Naive B cell (primary cell): ENCODE measurements at regions not wholly inside any gene's neighbourhood (a gene's known extent, or its start where the extent isn't known, plus 50 kb on each side); places are given as distances from the start of the nearest gene placed in this dataset.
"Not testable (repeated sequence)": the region's sequence is repeated elsewhere in the genome, so short reads cannot be mapped to it uniquely, and the experiment has no call there.

Source experiments
- ATAC-seq, 2 donors: fragments of 150-1000 bp; cut with Tn5 transposase; 2 replicates each; pipeline ENCODE4 v1.10.0; 2021; ENCODE audit warnings: low read depth in 2 of 2, mild to moderate bottlenecking in 2 of 2, moderate library complexity in 2 of 2
- DNase-seq: peaks from one replicate; pipeline ENCODE4 v3.0.0; 2022
- H3K27ac Mint-ChIP-seq, 6 donors: one replicate each; pipeline ENCODE4 v1.8.0; 2020 to 2022; ENCODE audit warnings: mild to moderate bottlenecking in 6 of 6, mixed read lengths in 6 of 6, moderate library complexity in 5 of 6, inconsistent platforms in 2 of 6
- H3K27me3 Mint-ChIP-seq, 3 donors: one replicate each; pipeline ENCODE4 v1.8.0; 2021 to 2022; ENCODE audit warnings: mixed read lengths in 3 of 3, mild to moderate bottlenecking in 1 of 3
- H3K36me3 Mint-ChIP-seq, 2 donors: one replicate each; pipeline ENCODE4 v1.8.0; 2020 to 2022; ENCODE audit warnings: mixed read lengths in 2 of 2, inconsistent platforms in 1 of 2, mild to moderate bottlenecking in 1 of 2
- H3K4me1 Mint-ChIP-seq, 3 donors: one replicate each; pipeline ENCODE4 v1.8.0; 2020 to 2022; ENCODE audit warnings: mixed read lengths in 3 of 3, inconsistent platforms in 1 of 3, mild to moderate bottlenecking in 1 of 3, moderate library complexity in 1 of 3
- H3K4me3 Mint-ChIP-seq, 8 donors: one replicate each; pipeline ENCODE4 v1.8.0; 2020 to 2022; ENCODE audit warnings: mild to moderate bottlenecking in 8 of 8, mixed read lengths in 8 of 8, moderate library complexity in 8 of 8, inconsistent platforms in 2 of 8
- H3K9me3 Mint-ChIP-seq, 7 donors: one replicate each; pipeline ENCODE4 v1.8.0; 2020 to 2022; ENCODE audit warnings: mixed read lengths in 7 of 7, mild to moderate bottlenecking in 5 of 7, inconsistent platforms in 2 of 7, moderate library complexity in 1 of 7

DNA sequence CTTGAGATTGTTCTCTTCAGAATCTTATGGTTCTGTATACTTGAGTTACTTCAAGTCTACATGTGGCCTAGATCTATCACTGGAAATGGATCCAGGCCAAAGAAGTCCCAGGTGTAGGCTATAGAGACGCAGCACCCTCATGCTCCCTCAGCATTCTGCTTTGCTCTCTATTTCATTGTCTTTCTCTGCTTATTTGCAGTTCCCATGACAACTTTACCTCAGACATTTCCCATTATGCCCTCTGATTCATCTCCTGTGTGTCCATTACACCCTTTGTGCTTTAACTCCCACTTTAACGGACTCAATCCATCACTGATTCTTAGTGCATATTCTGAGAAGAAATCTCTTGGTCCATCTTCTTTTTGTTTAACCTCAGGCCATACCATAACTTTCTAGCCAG lies 236.9 kb upstream of the NRIP1 start:
- Mint-ChIP-seq H3K36me3 (peaks cover 0 to 17% of the 10 kb centered on the region in 2 donors), H3K4me1 (peaks cover 4 to 16% (median 10%) of the 10 kb centered on the region in 3 donors), H3K9me3 (peaks cover 4 to 30% (median 13%) of the 10 kb centered on the region in 7 donors), H3K4me3 (no peak overlapping the region), H3K27me3 (no peaks in the 10 kb centered on the region), H3K27ac (no peak overlapping the region)
- DNase-seq (no peak), ATAC-seq (no peak)

- DNase-seq: no peak
- Mint-ChIP-seq H3K27ac (no peak overlapping the region), H3K36me3 (peaks cover 0 to 17% of the 10 kb centered on the region in 2 donors), H3K9me3 (peaks cover 0 to 17% (median 7%) of the 10 kb centered on the region in 7 donors), H3K27me3 (no peaks in the 10 kb centered on the region), H3K4me1 (no peaks in the 10 kb centered on the region), H3K4me3 (no peak overlapping the region)
- no peak for ATAC-seq
These were observed 241.5 kb upstream of the NRIP1 start for GRCh38 chr21:15306271-15306670.

- Mint-ChIP-seq H3K27me3 (no peaks in the 10 kb centered on the region), H3K27ac (no peak overlapping the region), H3K36me3 (no peaks in the 10 kb centered on the region), H3K4me1 (no peaks in the 10 kb centered on the region), H3K4me3 (no peak overlapping the region), H3K9me3 (no peaks in the 10 kb centered on the region)
- ATAC-seq (no peak), DNase-seq (no peak)
These were observed 243.5 kb upstream of the NRIP1 start for GRCh38 chr21:15308333-15308732.

GRCh38 chr21:15309022-15309590 lies 244.3 kb upstream of the NRIP1 start:
- DNase-seq (no peak), ATAC-seq (no peak)
- no peaks in the 10 kb centered on the region for H3K9me3 Mint-ChIP-seq
- H3K27me3 Mint-ChIP-seq: no peaks in the 10 kb centered on the region
- H3K4me3 Mint-ChIP-seq: no peak overlapping the region
- no peaks in the 10 kb centered on the region for H3K36me3 Mint-ChIP-seq
- no peak overlapping the region for H3K27ac Mint-ChIP-seq
- no peaks in the 10 kb centered on the region for H3K4me1 Mint-ChIP-seq

GRCh38 chr21:15309721-15310120 lies 244.9 kb upstream of the NRIP1 start:
- ATAC-seq: no peak
- no peak for DNase-seq
- Mint-ChIP-seq H3K9me3 (no peaks in the 10 kb centered on the region), H3K4me1 (no peaks in the 10 kb centered on the region), H3K27me3 (no peaks in the 10 kb centered on the region), H3K36me3 (no peaks in the 10 kb centered on the region), H3K27ac (no peak overlapping the region), H3K4me3 (no peak overlapping the region)

DNA sequence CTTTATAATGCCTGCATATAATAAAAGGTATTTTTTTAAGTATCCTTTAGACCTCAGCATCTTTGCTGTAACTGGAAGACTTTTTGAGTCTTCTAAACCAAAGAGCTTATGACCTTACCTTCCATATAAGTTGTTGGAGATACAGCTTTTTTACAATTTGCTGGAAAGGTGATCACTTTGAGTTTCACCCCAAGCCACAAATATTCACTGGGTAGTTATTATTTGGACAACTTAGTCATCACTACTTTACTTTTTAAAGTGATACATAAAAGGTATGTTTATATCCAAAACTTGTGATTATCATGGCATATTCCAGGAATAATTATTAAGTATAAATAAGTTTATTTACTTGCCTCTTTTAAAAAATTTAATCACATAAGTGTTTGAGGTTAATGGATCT lies 246.7 kb upstream of the NRIP1 start:
- Mint-ChIP-seq H3K9me3 (peaks cover 0 to 4% (median 0%) of the 10 kb centered on the region in 7 donors), H3K4me1 (no peaks in the 10 kb centered on the region), H3K4me3 (no peak overlapping the region), H3K36me3 (no peaks in the 10 kb centered on the region), H3K27ac (no peak overlapping the region), H3K27me3 (no peaks in the 10 kb centered on the region)
- no peak for ATAC-seq
- no peak for DNase-seq

DNA sequence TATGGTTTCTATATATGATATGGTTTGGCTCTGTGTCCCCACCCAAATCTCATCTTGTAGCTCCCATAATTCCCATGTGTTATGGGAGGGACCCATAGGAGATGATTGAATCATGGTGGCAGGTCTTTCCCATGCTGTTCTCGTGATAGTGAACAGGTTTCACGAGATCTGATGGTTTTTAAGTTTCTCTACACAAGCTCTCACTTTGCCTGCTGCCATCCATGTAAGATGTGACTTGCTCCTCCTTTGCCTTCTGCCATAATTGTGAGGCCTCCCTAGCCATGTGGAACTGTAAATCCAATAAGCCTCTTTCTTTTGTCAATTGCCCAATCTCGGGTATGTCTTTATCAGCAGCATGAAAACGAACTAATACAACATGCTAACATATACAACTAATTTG lies 252.2 kb upstream of the NRIP1 start:
- H3K9me3 Mint-ChIP-seq: peaks cover 0 to 13% (median 4%) of the 10 kb centered on the region in 7 donors
- not testable (repeated sequence) for H3K36me3 Mint-ChIP-seq, DNase-seq, H3K4me3 Mint-ChIP-seq, ATAC-seq, H3K4me1 Mint-ChIP-seq, H3K27me3 Mint-ChIP-seq, H3K27ac Mint-ChIP-seq

DNA sequence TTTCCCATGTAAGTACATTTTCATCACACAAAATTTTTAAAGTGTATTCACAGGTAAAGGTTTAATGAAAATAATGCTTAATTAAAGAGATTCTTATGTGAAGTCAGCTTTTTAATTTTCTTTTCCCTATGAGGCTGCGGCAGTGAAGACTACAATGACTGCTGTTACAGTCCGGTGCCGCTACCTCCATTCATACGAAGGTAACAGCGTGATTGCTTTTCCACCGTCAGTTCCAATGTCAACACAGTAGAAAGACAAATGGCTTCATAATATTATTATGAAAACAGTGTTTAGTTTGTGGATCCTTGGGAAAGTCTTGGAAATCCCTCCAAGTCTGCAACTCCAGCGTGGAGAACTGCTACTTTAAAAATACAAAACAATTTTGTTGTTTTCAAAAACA lies 254.9 kb upstream of the NRIP1 start:
- Mint-ChIP-seq H3K36me3 (peaks cover 0 to 5% of the 10 kb centered on the region in 2 donors), H3K27me3 (peaks cover 0 to 8% (median 0%) of the 10 kb centered on the region in 3 donors), H3K27ac (no peak overlapping the region), H3K9me3 (peaks cover 0 to 13% (median 4%) of the 10 kb centered on the region in 7 donors), H3K4me1 (no peaks in the 10 kb centered on the region), H3K4me3 (no peak overlapping the region)
- ATAC-seq (no peak), DNase-seq (no peak)

GRCh38 chr21:15324542-15324941 lies 259.7 kb upstream of the NRIP1 start:
- no peak for ATAC-seq
- H3K9me3 Mint-ChIP-seq: peaks cover 0 to 12% (median 4%) of the 10 kb centered on the region in 7 donors
- no peak for DNase-seq
- no peaks in the 10 kb centered on the region for H3K36me3 Mint-ChIP-seq
- no peak overlapping the region for H3K4me3 Mint-ChIP-seq
- H3K27me3 Mint-ChIP-seq: peaks cover 0 to 8% (median 0%) of the 10 kb centered on the region in 3 donors
- H3K27ac Mint-ChIP-seq: no peak overlapping the region
- no peaks in the 10 kb centered on the region for H3K4me1 Mint-ChIP-seq

DNA sequence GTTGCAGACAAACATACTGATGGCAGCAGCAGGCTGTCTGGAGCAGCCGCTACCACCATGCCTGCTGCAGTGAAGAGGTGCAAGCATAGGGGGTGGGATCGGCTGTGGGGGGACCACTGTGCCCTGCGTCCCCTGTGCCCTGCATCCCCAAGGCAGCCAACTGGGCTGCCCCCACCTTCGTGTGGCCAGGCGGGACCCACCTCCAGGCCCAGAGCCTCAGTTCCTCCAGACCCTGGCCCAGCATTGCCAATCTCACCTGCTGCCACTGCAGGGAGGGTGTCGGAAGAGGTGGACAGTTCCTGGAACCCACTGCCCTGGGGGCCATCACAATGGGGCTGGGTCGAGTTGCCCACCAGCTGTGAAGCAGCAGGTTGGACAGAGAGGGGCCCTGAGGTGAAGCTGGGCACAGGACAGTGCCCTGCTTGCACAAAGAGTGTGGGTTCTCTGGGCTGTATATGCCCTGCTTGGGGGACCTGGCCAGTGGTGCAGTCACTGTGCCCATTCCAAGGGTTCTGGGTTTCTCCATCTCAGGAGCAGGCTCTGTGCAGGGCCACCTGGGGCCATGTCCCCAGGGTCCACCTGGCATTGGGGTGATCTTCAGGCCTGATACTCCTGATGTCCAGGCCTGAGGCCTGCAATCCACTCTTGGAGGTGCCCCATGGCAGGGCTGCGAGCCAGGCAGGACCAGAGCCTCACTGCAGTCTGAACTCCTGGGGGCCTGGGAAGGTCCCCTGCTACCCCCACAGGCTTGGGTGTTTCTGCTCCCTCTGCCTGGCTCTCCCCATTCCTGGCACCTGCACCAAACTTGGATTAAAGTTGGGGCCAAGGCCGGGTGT lies 261.4 kb upstream of the NRIP1 start:
- Mint-ChIP-seq H3K27ac (no peak overlapping the region), H3K4me3 (no peak overlapping the region), H3K9me3 (peaks cover 0 to 12% (median 4%) of the 10 kb centered on the region in 7 donors), H3K36me3 (no peaks in the 10 kb centered on the region), H3K27me3 (peaks cover 0 to 8% (median 0%) of the 10 kb centered on the region in 3 donors), H3K4me1 (no peaks in the 10 kb centered on the region)
- ATAC-seq (no peak), DNase-seq (no peak)

- no peaks in the 10 kb centered on the region for H3K4me1 Mint-ChIP-seq
- no peak for DNase-seq
- H3K27me3 Mint-ChIP-seq: peaks cover 0 to 7% (median 0%) of the 10 kb centered on the region in 3 donors
- H3K27ac Mint-ChIP-seq: no peak overlapping the region
- no peak overlapping the region for H3K4me3 Mint-ChIP-seq
- no peak for ATAC-seq
- no peaks in the 10 kb centered on the region for H3K36me3 Mint-ChIP-seq
- peaks cover 0 to 12% (median 3%) of the 10 kb centered on the region in 7 donors for H3K9me3 Mint-ChIP-seq
These were observed 263.0 kb upstream of the NRIP1 start for GRCh38 chr21:15327637-15328265.

DNA sequence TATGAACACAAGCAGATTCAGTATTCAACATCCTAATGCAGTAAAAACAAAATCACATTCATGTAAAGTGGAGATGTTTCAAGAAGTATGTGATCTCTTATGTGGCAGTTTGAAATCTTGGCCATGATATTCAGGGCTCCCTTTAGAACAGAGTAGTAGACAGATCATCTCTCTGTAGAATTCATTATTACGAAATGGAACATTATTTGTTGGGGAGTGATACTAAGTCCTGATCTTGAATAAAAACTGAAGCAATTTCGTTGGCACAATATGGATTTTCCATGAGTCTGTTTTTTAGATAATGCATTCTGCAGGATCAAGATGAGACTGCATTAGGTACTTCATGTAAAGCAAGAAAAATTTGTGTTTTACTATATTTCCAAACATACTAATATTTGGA lies 264.4 kb upstream of the NRIP1 start:
- Mint-ChIP-seq H3K27me3 (no peaks in the 10 kb centered on the region), H3K36me3 (no peaks in the 10 kb centered on the region), H3K27ac (no peak overlapping the region), H3K4me3 (no peak overlapping the region), H3K9me3 (peaks cover 0 to 12% (median 3%) of the 10 kb centered on the region in 7 donors), H3K4me1 (no peaks in the 10 kb centered on the region)
- ATAC-seq: no peak
- DNase-seq: no peak

- Mint-ChIP-seq H3K27ac (no peak overlapping the region), H3K4me3 (no peak overlapping the region), H3K4me1 (no peaks in the 10 kb centered on the region), H3K36me3 (no peaks in the 10 kb centered on the region), H3K9me3 (peaks cover 0 to 12% (median 3%) of the 10 kb centered on the region in 7 donors), H3K27me3 (no peaks in the 10 kb centered on the region)
- no peak for DNase-seq
- no peak for ATAC-seq
These were observed 266.1 kb upstream of the NRIP1 start for GRCh38 chr21:15330872-15331271.

DNA sequence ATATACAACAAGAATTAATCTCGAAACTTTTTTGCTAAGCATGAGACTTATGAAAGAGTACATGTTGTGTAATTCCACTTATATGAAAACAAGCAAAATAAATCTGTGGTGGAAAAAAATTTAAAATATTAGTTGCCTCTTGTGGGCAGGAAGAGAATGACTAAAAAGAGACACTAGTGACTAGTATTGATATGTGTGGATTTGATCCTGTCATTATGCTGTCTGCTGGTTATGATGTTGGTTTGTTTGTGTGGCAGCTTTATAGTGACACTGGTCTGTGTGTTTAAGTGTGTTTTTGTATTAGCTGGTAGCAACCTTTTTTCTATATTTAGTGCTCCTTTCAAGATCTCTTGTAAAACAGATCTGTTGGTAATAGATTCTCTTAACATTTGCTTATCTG lies 267.8 kb upstream of the NRIP1 start:
- Mint-ChIP-seq H3K36me3 (no peaks in the 10 kb centered on the region), H3K27ac (no peak overlapping the region), H3K4me3 (no peak overlapping the region), H3K27me3 (no peaks in the 10 kb centered on the region), H3K9me3 (peaks cover 0 to 9% (median 1%) of the 10 kb centered on the region in 7 donors), H3K4me1 (no peaks in the 10 kb centered on the region)
- DNase-seq (no peak), ATAC-seq (no peak)
